ENCODE measurements at regions not wholly inside any gene's neighbourhood (a gene's known extent, or its start where the extent isn't known, plus 50 kb on each side); places are given as distances from the start of the nearest gene placed in this dataset.

- in situ Hi-C loops (cut with MboI; ENCODE audit: low pct_unique_long_range_greater_than_20kb in 2 of 9, low sequenced_read_pairs in 9 of 9, unreplicated experiment in 9 of 9), result no loop called here
- ATAC-seq (replicated peaks in 6 of 8), result no peak
- WGBS, 10 experiments, result 45 to 100% (median 96%) methylated on average over 1 to 6 of the region's 6 CpGs; no CpG with 5 or more reads in 3 of the 10 experiments
- Histone ChIP-seq H3K4me3 (no peak overlapping the region), H3K4me1 (replicated peaks in 1 of 2) (no peaks in the 10 kb centered on the region), H3K27ac (no peak overlapping the region)
Measured at GRCh38 chr7:25520516-25520915, 292.2 kb upstream of the NPVF start.

DNA sequence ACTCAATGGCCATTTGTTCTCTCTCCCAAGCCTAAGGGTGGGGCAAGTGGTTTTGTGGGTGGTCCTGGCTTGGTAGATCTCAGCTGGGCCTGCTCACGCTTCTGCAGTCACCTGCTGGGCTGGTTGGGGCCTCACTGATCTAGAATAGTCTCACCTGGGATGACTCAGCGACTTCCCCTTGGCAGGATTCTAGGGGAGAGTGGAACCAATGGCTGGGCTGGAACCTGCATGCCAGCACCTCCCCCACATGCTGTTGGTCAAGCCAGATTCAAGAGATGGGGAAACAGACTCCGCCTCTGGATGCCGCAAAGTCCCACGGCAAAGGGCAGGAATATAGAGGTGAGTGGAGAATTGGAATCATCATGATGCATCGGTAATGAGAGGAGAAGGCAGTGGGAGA, 292.9 kb upstream of the NPVF start:
- ATAC-seq (replicated peaks in 6 of 8), result no peak
- no peak overlapping the region for H3K27ac ChIP-seq
- H3K4me1 ChIP-seq (replicated peaks in 1 of 2), result no peaks in the 10 kb centered on the region
- WGBS, 10 experiments, result 58 to 100% (median 86%) methylated on average over 1 to 4 of the region's 6 CpGs; no CpG with 5 or more reads in 5 of the 10 experiments
- in situ Hi-C loops (cut with MboI; ENCODE audit: low pct_unique_long_range_greater_than_20kb in 2 of 9, low sequenced_read_pairs in 9 of 9, unreplicated experiment in 9 of 9), result no loop called here
- no peak overlapping the region for H3K4me3 ChIP-seq

DNA sequence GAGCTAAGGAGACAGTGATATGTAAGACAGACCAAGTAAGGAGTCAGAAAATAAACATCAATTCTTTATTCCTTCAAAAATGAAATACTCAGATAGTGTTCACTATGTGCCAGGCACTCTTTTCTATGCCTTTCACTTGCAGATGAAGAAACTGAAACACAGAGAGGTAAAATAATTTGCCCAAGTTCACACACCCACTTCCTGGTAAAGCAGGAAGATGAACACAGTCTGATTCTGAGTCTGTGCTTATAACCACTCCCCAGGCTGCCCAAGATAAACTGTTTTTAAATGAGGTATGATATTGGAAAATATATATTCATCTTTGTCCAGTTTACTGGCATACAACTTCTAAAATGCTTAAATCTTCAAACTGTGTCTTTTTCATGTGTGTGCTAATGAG, 294.4 kb upstream of the NPVF start:
- in situ Hi-C loops (cut with MboI; ENCODE audit: low pct_unique_long_range_greater_than_20kb in 2 of 9, low sequenced_read_pairs in 9 of 9, unreplicated experiment in 9 of 9), result no loop called here
- no peak overlapping the region for H3K4me3 ChIP-seq
- ATAC-seq (replicated peaks in 6 of 8), result no peak

DNA sequence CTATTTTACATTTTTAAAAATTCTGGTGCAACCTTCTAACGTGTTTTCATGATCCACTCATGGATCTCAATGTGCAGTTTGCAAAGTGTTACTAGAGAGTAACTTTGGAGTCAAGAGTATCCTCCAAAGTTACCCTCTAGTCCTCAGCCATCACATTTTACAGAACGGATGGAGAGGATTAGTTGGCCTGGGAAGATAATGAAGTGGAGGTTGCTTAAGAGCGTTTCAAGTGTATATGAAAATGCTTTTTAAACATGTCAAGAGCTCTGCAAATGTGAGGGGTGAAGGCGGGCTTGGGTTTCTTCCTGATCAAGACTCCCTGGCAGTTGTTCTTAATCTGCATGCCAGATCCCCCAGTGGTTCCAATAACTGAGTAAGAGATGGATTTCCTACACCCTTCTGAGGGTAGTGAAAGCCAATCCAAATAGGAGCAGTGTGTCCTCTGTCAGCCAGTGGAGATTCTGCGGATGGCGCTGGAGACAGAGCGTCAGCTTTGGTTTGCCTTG, 299.4 kb upstream of the NPVF start:
- in situ Hi-C loops (cut with MboI; ENCODE audit: low pct_unique_long_range_greater_than_20kb in 2 of 9, low sequenced_read_pairs in 9 of 9, unreplicated experiment in 9 of 9), result loop anchor here in 1 of 9 experiments (25.0 kb wide), 1 partner anchor 115 kb away; no protein-coding TSS in a partner anchor
- Histone ChIP-seq H3K4me3 (no peak overlapping the region), H3K27ac (no peak overlapping the region), H3K4me1 (replicated peaks in 1 of 2) (no peaks in the 10 kb centered on the region)
- 8 to 100% (median 68%) methylated on average over 1 to 7 of the region's 7 CpGs for WGBS, 10 experiments
- ATAC-seq (replicated peaks in 6 of 8), result no peak

More for the DNA sequence above, 294.4 kb upstream of the NPVF start:
- Histone ChIP-seq H3K27ac (no peak overlapping the region), H3K4me1 (replicated peaks in 1 of 2) (no peaks in the 10 kb centered on the region)

GRCh38 chr7:25529320-25529719, 301.0 kb upstream of the NPVF start:
- no peak for ATAC-seq (replicated peaks in 6 of 8)
- H3K4me1 ChIP-seq (replicated peaks in 1 of 2), result peaks cover 1 to 8% of the 10 kb centered on the region in 2 donors
- in situ Hi-C loops (cut with MboI; ENCODE audit: low pct_unique_long_range_greater_than_20kb in 2 of 9, low sequenced_read_pairs in 9 of 9, unreplicated experiment in 9 of 9), result loop anchor here in 1 of 9 experiments (25.0 kb wide), 1 partner anchor 117 kb away; no protein-coding TSS in a partner anchor
- WGBS, 10 experiments, result 40 to 100% (median 93%) methylated on average over 1 to 7 of the region's 15 CpGs; no CpG with 5 or more reads in 7 of the 10 experiments
- no peak overlapping the region for H3K27ac ChIP-seq
- no peak overlapping the region for H3K4me3 ChIP-seq

GRCh38 chr7:25536851-25537250, 308.6 kb upstream of the NPVF start:
- H3K4me3 ChIP-seq, result no peak overlapping the region
- ATAC-seq (replicated peaks in 6 of 8), result no peak
- H3K4me1 ChIP-seq (replicated peaks in 1 of 2), result peaks cover 4 to 23% of the 10 kb centered on the region in 2 donors
- 18 to 100% (median 80%) methylated on average over 1 to 4 of the region's 4 CpGs; no CpG with 5 or more reads in 1 of the 10 experiments for WGBS, 10 experiments
- H3K27ac ChIP-seq, result no peak overlapping the region
- in situ Hi-C loops (cut with MboI; ENCODE audit: low pct_unique_long_range_greater_than_20kb in 2 of 9, low sequenced_read_pairs in 9 of 9, unreplicated experiment in 9 of 9), result loop anchor here in 1 of 9 experiments (25.0 kb wide), 1 partner anchor 125 kb away; no protein-coding TSS in a partner anchor

- in situ Hi-C loops (cut with MboI; ENCODE audit: low pct_unique_long_range_greater_than_20kb in 2 of 9, low sequenced_read_pairs in 9 of 9, unreplicated experiment in 9 of 9), result loop anchor here in 1 of 9 experiments (25.0 kb wide), 1 partner anchor 126 kb away; no protein-coding TSS in a partner anchor
- no peak overlapping the region for H3K4me3 ChIP-seq
- peak in 2 of 8 experiments; percentile 83 to 84 for ATAC-seq (replicated peaks in 6 of 8)
- H3K4me1 ChIP-seq (replicated peaks in 1 of 2), result peaks cover 4 to 29% of the 10 kb centered on the region in 2 donors
- 0 to 100% (median 67%) methylated on average over 1 to 3 of the region's 3 CpGs; no CpG with 5 or more reads in 3 of the 10 experiments for WGBS, 10 experiments
- no peak overlapping the region for H3K27ac ChIP-seq
Measured at GRCh38 chr7:25537662-25538375, 309.5 kb upstream of the NPVF start.

- in situ Hi-C loops (cut with MboI; ENCODE audit: low pct_unique_long_range_greater_than_20kb in 2 of 9, low sequenced_read_pairs in 9 of 9, unreplicated experiment in 9 of 9), result loop anchor here in 1 of 9 experiments (25.0 kb wide), 1 partner anchor 129 kb away; no protein-coding TSS in a partner anchor
- Histone ChIP-seq H3K27ac (no peak overlapping the region), H3K4me1 (replicated peaks in 1 of 2) (peaks cover 11 to 45% of the 10 kb centered on the region in 2 donors), H3K4me3 (no peak overlapping the region)
- WGBS, 10 experiments, result 46 to 100% (median 60%) methylated on average over 1 to 6 of the region's 6 CpGs; no CpG with 5 or more reads in 1 of the 10 experiments
- ATAC-seq (replicated peaks in 6 of 8), result peak in 1 of 8 experiments; percentile 45
Measured at GRCh38 chr7:25541094-25541821, 313.0 kb upstream of the NPVF start.

- H3K27ac ChIP-seq, result no peak overlapping the region
- peak in 1 of 8 experiments; percentile 68 for ATAC-seq (replicated peaks in 6 of 8)
- in situ Hi-C loops (cut with MboI; ENCODE audit: low pct_unique_long_range_greater_than_20kb in 2 of 9, low sequenced_read_pairs in 9 of 9, unreplicated experiment in 9 of 9), result loop anchor here in 1 of 9 experiments (25.0 kb wide), 1 partner anchor 130 kb away; no protein-coding TSS in a partner anchor
- no peak overlapping the region for H3K4me3 ChIP-seq
- 38 to 85% (median 69%) methylated on average over 1 to 3 of the region's 3 CpGs; no CpG with 5 or more reads in 1 of the 10 experiments for WGBS, 10 experiments
- H3K4me1 ChIP-seq (replicated peaks in 1 of 2), result peaks cover 11 to 45% of the 10 kb centered on the region in 2 donors
Measured at GRCh38 chr7:25541877-25542276, 313.6 kb upstream of the NPVF start.

GRCh38 chr7:25543210-25543609, 314.9 kb upstream of the NPVF start:
- no peak overlapping the region for H3K27ac ChIP-seq
- H3K4me1 ChIP-seq (replicated peaks in 1 of 2), result peaks cover 11 to 45% of the 10 kb centered on the region in 2 donors
- WGBS, 10 experiments, result 25 to 100% (median 74%) methylated on average over 2 to 7 of the region's 7 CpGs; no CpG with 5 or more reads in 3 of the 10 experiments
- ATAC-seq (replicated peaks in 6 of 8), result peak in 3 of 8 experiments; percentile 76 to 96 (median 89)
- in situ Hi-C loops (cut with MboI; ENCODE audit: low pct_unique_long_range_greater_than_20kb in 2 of 9, low sequenced_read_pairs in 9 of 9, unreplicated experiment in 9 of 9), result loop anchor here in 1 of 9 experiments (25.0 kb wide), 1 partner anchor 131 kb away; no protein-coding TSS in a partner anchor
- H3K4me3 ChIP-seq, result no peak overlapping the region

DNA sequence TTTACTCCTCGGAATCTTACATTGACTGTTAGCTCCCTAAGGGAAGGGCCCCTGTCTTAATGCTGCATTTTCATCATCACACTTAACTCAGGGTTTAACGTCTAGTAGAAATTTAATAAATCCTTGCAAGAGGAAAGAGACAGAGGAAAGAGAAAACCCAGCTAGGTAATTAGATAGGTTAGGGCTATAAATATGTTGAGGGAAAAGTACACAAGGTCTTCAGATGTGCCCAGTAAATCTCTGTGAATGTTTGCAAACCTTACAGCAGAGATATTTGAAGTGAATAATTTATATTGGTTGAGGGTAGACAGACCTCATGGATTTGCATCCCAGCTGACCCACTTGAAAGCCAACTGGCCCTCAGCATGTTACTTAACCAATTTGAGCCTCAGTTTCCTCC, 315.5 kb upstream of the NPVF start:
- 0 to 100% (median 51%) methylated on average over 1 to 2 of the region's 2 CpGs; no CpG with 5 or more reads in 5 of the 10 experiments for WGBS, 10 experiments
- no peak overlapping the region for H3K4me3 ChIP-seq
- in situ Hi-C loops (cut with MboI; ENCODE audit: low pct_unique_long_range_greater_than_20kb in 2 of 9, low sequenced_read_pairs in 9 of 9, unreplicated experiment in 9 of 9), result loop anchor here in 1 of 9 experiments (25.0 kb wide), 1 partner anchor 131 kb away; no protein-coding TSS in a partner anchor
- peaks cover 11 to 49% of the 10 kb centered on the region in 2 donors for H3K4me1 ChIP-seq (replicated peaks in 1 of 2)
- H3K27ac ChIP-seq, result no peak overlapping the region
- ATAC-seq (replicated peaks in 6 of 8), result peak in 2 of 8 experiments; percentile 45 to 72

DNA sequence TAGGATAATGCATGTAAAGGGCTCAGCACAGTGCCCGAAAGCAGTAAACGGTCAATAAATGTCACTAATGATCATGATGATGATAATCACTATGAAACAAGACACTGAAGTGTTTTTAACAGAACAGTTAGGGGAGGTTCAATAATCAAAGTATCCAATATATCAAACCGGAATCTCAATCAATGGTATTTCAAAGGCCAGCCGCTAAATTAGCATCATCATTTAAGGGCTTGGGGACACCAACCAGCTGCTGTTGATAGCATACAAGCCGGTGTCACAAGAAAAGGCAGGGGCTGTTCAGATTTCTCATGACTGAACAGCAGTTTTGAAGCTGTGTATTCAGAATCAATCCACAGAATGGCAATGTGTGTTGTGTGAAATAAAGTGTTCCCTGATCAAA, 316.0 kb upstream of the NPVF start:
- no peak overlapping the region for H3K4me3 ChIP-seq
- in situ Hi-C loops (cut with MboI; ENCODE audit: low pct_unique_long_range_greater_than_20kb in 2 of 9, low sequenced_read_pairs in 9 of 9, unreplicated experiment in 9 of 9), result loop anchor here in 1 of 9 experiments (25.0 kb wide), 1 partner anchor 132 kb away; no protein-coding TSS in a partner anchor
- WGBS, 10 experiments, result 20 to 90% (median 64%) methylated on average over 1 to 5 of the region's 5 CpGs; no CpG with 5 or more reads in 1 of the 10 experiments
- peak in 3 of 8 experiments; percentile 25 to 59 (median 25) for ATAC-seq (replicated peaks in 6 of 8)
- peaks cover 13 to 54% of the 10 kb centered on the region in 2 donors for H3K4me1 ChIP-seq (replicated peaks in 1 of 2)
- H3K27ac ChIP-seq, result peak overlapping the region in 1 of 2 donors; percentile 5
